GM21528 (cell line): ENCODE measurements at regions not wholly inside any gene's neighbourhood (a gene's known extent, or its start where the extent isn't known, plus 50 kb on each side); places are given as distances from the start of the nearest gene placed in this dataset.
"Not testable (repeated sequence)": the region's sequence is repeated elsewhere in the genome, so short reads cannot be mapped to it uniquely, and the experiment has no call there.

Experiments used
- ATAC-seq: cut with Tn5 transposase; IDR thresholded peaks from one replicate; pipeline ENCODE4 v1.9.1; 2021; ENCODE audit warnings: mild to moderate bottlenecking, moderate library complexity; ENCODE audit not compliant: unreplicated experiment, low FRiP score

GRCh38 chr10:90096196-90096595 lies 394.8 kb downstream of the KIF20B start:
- no peak for ATAC-seq

GRCh38 chr10:90107581-90107980 lies 406.2 kb downstream of the KIF20B start:
- ATAC-seq = not testable (repeated sequence)

- no peak for ATAC-seq
These were observed 410.3 kb downstream of the KIF20B start for GRCh38 chr10:90111671-90112070.

GRCh38 chr10:90112681-90113080 lies 411.3 kb downstream of the KIF20B start:
- no peak for ATAC-seq

- ATAC-seq = not testable (repeated sequence)
These were observed 417.2 kb downstream of the KIF20B start for GRCh38 chr10:90118567-90118966.

GRCh38 chr10:90119631-90120280 lies 418.4 kb downstream of the KIF20B start:
- ATAC-seq = not testable (repeated sequence)

- no peak for ATAC-seq
These were observed 424.3 kb downstream of the KIF20B start for GRCh38 chr10:90125456-90126255.

- no peak for ATAC-seq
These were observed 424.8 kb downstream of the KIF20B start for GRCh38 chr10:90126256-90126595.

- no peak for ATAC-seq
These were observed 429.1 kb downstream of the KIF20B start for GRCh38 chr10:90130321-90131086.

- no peak for ATAC-seq
These were observed 432.2 kb downstream of the KIF20B start for GRCh38 chr10:90133606-90134005.

GRCh38 chr10:90136731-90137316 lies 435.4 kb downstream of the KIF20B start:
- no peak for ATAC-seq

GRCh38 chr10:90138844-90139243 lies 437.5 kb downstream of the KIF20B start:
- no peak for ATAC-seq

- ATAC-seq = no peak
These were observed 440.4 kb downstream of the KIF20B start for GRCh38 chr10:90141791-90142190.

GRCh38 chr10:90143937-90144336 lies 442.5 kb downstream of the KIF20B start:
- ATAC-seq = no peak

- no peak for ATAC-seq
These were observed 446.9 kb downstream of the KIF20B start for GRCh38 chr10:90148116-90148855.

- ATAC-seq = no peak
These were observed 448.2 kb downstream of the KIF20B start for GRCh38 chr10:90149563-90149962.

- ATAC-seq = no peak
These were observed 461.0 kb downstream of the KIF20B start for GRCh38 chr10:90162271-90162853.

GRCh38 chr10:90167174-90168064 lies 466.0 kb downstream of the KIF20B start:
- ATAC-seq = peak; percentile 64

- no peak for ATAC-seq
These were observed 466.9 kb downstream of the KIF20B start for GRCh38 chr10:90168244-90168643.
